ENCODE measurements at regions not wholly inside any gene's neighbourhood (a gene's known extent, or its start where the extent isn't known, plus 50 kb on each side); places are given as distances from the start of the nearest gene placed in this dataset.
A peak's percentile ranks its signal among the peaks of the same experiment; 100 is the strongest.
"Not testable (repeated sequence)": the region's sequence is repeated elsewhere in the genome, so short reads cannot be mapped to it uniquely, and the experiment has no call there.

DNA sequence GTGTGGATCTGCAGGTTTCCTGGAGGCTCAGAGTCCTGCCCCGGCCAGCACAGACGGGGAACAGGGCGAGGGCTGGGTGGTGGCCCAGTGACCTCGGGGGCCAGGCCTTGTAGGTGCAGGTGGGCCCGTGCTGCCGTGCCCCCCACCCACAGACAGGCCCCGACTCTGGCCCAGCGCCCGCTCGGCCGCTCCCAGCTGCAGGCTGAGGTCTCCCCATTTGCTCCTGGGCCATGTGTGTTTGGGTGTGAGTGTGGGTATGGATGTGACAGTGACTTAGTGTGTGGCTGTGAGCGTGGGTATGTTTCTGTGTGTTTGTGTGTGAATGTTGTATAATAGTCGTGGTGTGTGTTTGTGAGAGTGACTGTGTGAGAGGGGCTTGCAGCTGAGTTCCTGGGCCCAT lies 173.8 kb downstream of the TMEM121 start:
- not testable (repeated sequence) for BruUV-seq (replicated peaks)

DNA sequence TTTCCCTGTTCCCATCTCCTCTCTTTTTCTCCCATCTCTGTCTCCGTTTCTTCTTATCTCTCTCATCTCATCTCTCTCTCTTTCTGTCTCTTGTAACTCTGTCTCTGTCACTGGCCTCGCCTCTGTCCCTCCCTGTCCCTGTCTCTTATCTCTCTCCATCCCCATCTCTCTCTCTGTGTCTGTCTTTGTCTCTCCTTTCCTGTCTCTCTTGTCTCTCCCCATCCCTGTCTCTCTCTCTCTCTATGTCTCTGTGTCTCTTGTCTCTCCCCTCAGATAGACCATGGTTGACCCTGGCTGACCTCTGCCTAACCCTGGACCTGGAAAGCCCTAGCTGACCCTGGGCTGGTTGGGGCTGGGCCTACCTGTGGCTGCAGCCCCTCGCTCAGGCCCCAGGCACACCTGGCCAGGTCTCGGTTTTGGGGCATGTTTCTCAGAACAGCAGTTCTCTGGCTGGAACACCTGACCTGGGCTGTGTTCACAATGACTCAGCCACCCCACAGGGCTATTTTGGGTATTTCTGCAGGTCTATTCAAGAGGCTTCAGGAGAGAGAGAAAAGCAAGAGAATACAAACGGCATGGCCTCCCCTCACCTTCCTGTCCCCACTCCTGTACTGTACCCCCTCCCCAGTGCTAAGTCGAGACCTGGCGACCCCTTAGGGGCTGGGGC lies 174.4 kb downstream of the TMEM121 start:
- TF ChIP-seq, protein P1, sequence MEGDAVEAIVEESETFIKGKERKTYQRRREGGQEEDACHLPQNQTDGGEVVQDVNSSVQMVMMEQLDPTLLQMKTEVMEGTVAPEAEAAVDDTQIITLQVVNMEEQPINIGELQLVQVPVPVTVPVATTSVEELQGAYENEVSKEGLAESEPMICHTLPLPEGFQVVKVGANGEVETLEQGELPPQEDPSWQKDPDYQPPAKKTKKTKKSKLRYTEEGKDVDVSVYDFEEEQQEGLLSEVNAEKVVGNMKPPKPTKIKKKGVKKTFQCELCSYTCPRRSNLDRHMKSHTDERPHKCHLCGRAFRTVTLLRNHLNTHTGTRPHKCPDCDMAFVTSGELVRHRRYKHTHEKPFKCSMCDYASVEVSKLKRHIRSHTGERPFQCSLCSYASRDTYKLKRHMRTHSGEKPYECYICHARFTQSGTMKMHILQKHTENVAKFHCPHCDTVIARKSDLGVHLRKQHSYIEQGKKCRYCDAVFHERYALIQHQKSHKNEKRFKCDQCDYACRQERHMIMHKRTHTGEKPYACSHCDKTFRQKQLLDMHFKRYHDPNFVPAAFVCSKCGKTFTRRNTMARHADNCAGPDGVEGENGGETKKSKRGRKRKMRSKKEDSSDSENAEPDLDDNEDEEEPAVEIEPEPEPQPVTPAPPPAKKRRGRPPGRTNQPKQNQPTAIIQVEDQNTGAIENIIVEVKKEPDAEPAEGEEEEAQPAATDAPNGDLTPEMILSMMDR (IDR thresholded peaks at IDR 0.05; ENCODE audit: insufficient read depth in 1 of 2, low read depth in 1 of 2, low read length in 1 of 2, severe bottlenecking in 1 of 2, unreplicated experiment in 1 of 2): no peak
- H3K4me1 ChIP-seq: no peaks in the 10 kb centered on the region
- Mint-ChIP-seq H3K4me1 (ENCODE audit: low read depth, unreplicated experiment) (no peaks in the 10 kb centered on the region), H3K36me3 (ENCODE audit: insufficient read depth, unreplicated experiment) (no peaks in the 10 kb centered on the region), H3K4me3 (ENCODE audit: unreplicated experiment) (no peak overlapping the region), H3K27ac (ENCODE audit: unreplicated experiment) (no peak overlapping the region), H3K27me3 (ENCODE audit: insufficient read depth, unreplicated experiment) (peaks cover 8% of the 10 kb centered on the region), H3K9me3 (ENCODE audit: unreplicated experiment) (peaks cover 10% of the 10 kb centered on the region)
- H3K36me3 ChIP-seq (ENCODE audit: control insufficient read depth, insufficient read depth, low read length): no peaks in the 10 kb centered on the region
- no TSS peak for BruUV-seq (replicated peaks)
- H3K27me3 ChIP-seq (replicated peaks; ENCODE audit: control insufficient read depth, insufficient read depth, low read length): no peaks in the 10 kb centered on the region
- ChIA-PET POLR2A (no interaction called here), CTCF (no interaction called here)
- no peaks in the 10 kb centered on the region for H3K9me3 ChIP-seq
- H3K4me3 ChIP-seq (ENCODE audit: low read depth, low read length): no peak overlapping the region
- DNase-seq: peak in 1 of 2 experiments; percentile 19
- intact Hi-C loops (cut with micrococcal nuclease; ENCODE audit: unreplicated experiment): no loop called here

More for the DNA sequence above, 173.8 kb downstream of the TMEM121 start:
- intact Hi-C loops (cut with micrococcal nuclease; ENCODE audit: unreplicated experiment); POLR2A ChIA-PET; H3K4me1 Mint-ChIP-seq (ENCODE audit: low read depth, unreplicated experiment); H3K4me3 ChIP-seq (ENCODE audit: low read depth, low read length); H3K27ac Mint-ChIP-seq (ENCODE audit: unreplicated experiment); H3K27me3 ChIP-seq (replicated peaks; ENCODE audit: control insufficient read depth, insufficient read depth, low read length); H3K4me1 ChIP-seq; H3K36me3 ChIP-seq (ENCODE audit: control insufficient read depth, insufficient read depth, low read length); H3K4me3 Mint-ChIP-seq (ENCODE audit: unreplicated experiment); H3K27me3 Mint-ChIP-seq (ENCODE audit: insufficient read depth, unreplicated experiment); H3K36me3 Mint-ChIP-seq (ENCODE audit: insufficient read depth, unreplicated experiment); CTCF ChIA-PET; H3K9me3 ChIP-seq: not testable (repeated sequence)
- peak in 1 of 2 experiments; percentile 7 for DNase-seq
- H3K9me3 Mint-ChIP-seq (ENCODE audit: unreplicated experiment): peaks cover 15% of the 10 kb centered on the region

DNA sequence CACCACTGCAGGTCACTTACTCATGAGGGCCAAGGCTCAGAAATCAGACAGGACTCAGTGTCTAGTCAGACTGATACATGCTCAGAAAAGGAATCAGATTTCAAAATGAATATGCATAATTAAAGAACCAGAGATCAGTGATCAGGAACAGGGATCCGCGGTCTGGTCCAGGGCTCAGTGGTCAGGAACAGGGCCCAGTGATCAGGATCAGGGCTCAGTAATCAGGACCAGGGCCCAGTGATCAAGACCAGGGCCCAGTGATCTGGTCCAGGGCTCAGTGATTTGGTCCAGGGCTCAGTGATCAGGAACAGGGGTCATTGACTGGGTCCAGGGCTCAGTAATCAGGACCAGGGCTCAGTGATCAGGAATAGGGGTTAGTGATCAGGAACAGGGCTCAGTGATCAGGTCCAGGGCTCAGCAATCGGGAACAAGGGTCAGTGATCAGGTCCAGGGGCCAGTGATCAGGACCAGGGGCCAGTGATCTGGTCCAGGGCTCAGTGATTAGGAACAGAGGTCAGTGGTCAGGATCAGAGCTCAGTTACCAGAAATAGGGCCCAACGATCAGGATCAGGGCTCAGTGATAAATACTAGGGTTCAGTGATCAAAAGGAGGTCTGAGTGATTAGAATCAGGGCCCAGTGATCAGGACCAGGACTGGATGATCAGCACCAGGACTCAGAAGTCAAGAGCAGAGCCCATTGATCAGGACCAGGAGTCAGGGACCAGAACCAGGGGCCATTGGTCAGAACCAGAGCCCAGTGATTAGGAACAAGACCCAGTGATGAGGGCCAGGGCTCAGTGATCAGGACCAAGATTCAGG lies 175.3 kb downstream of the TMEM121 start:
- Histone ChIP-seq H3K4me3 (ENCODE audit: low read depth, low read length) (no peak overlapping the region), H3K9me3 (no peaks in the 10 kb centered on the region), H3K4me1 (no peaks in the 10 kb centered on the region), H3K36me3 (ENCODE audit: control insufficient read depth, insufficient read depth, low read length) (no peaks in the 10 kb centered on the region), H3K27me3 (replicated peaks; ENCODE audit: control insufficient read depth, insufficient read depth, low read length) (no peaks in the 10 kb centered on the region)
- no peaks in the 10 kb centered on the region for H3K36me3 Mint-ChIP-seq (ENCODE audit: insufficient read depth, unreplicated experiment)
- H3K9me3 Mint-ChIP-seq (ENCODE audit: unreplicated experiment): peaks cover 10% of the 10 kb centered on the region
- H3K27me3 Mint-ChIP-seq (ENCODE audit: insufficient read depth, unreplicated experiment): peaks cover 8% of the 10 kb centered on the region
- CTCF ChIA-PET: no interaction called here
- H3K4me1 Mint-ChIP-seq (ENCODE audit: low read depth, unreplicated experiment): no peaks in the 10 kb centered on the region
- intact Hi-C loops (cut with micrococcal nuclease; ENCODE audit: unreplicated experiment): no loop called here
- TF ChIP-seq, protein P1 (IDR thresholded peaks at IDR 0.05; ENCODE audit: insufficient read depth in 1 of 2, low read depth in 1 of 2, low read length in 1 of 2, severe bottlenecking in 1 of 2, unreplicated experiment in 1 of 2): no peak
- POLR2A ChIA-PET: no interaction called here
- H3K27ac Mint-ChIP-seq (ENCODE audit: unreplicated experiment): no peak overlapping the region
- no peak overlapping the region for H3K4me3 Mint-ChIP-seq (ENCODE audit: unreplicated experiment)
- no TSS peak for BruUV-seq (replicated peaks)
- peak in 1 of 2 experiments; percentile 7 for DNase-seq
